K562 (cell line): ENCODE measurements at regions not wholly inside any gene's neighbourhood (a gene's known extent, or its start where the extent isn't known, plus 50 kb on each side); places are given as distances from the start of the nearest gene placed in this dataset.

Experiments used
- ATAC-seq: fragments of 200-7000 bp; cut with Tn5 transposase; 3 replicates; pipeline ENCODE4 v1.9.1; 2020; ENCODE audit warnings: moderate library complexity
- BruUV-seq: library from RNA; stranded (reverse); fragments of 400-500 nt; replicated peaks from 2 replicates; lab custom pipeline; 2021; lab: Mats Ljungman, UMichigan
- CTCF ChIA-PET: fragments of 300-600 bp; formaldehyde crosslinking; extraction: SDS; loops from one replicate; lab custom pipeline; 2021; ENCODE audit warnings: low intra/inter-chr PET ratio; lab: Yijun Ruan, JAX
- POLR2A ChIA-PET: fragments of 300-600, 350-650 bp; sonication (Branson Sonifier 250); formaldehyde crosslinking; extraction: SDS; loops from one replicate; lab custom pipeline; 2021; ENCODE audit warnings: antibody characterized with exemption, inconsistent platforms; lab: Yijun Ruan, JAX
- DNase-seq, 4 experiments: peaks; one replicate each; pipeline versions ENCODE4 v3.0.0 to v3.0.0-alpha.2; 2011 to 2018; ENCODE audit warnings: low spot score in 3 of 4, mixed read lengths in 3 of 4; ENCODE audit errors: extremely low read depth in 1 of 4
- FAIRE-seq: peaks from 2 replicates; lab custom pipeline; 2011; peaks lifted over from hg19 to GRCh38; lab: Jason Lieb, UNC
- H2AFZ ChIP-seq: 2 replicates; pipeline ENCODE4 v1.6.0; 2011; ENCODE audit warnings: low read depth, low read length, control low read depth, inconsistent platforms
- H3K27ac ChIP-seq: fragments of 200-600 bp; 3 replicates; pipeline ENCODE4 v1.8.0; 2011; ENCODE audit warnings: low read depth, mild to moderate bottlenecking, control low read depth, inconsistent platforms, low read length, moderate library complexity, mixed read lengths; ENCODE audit errors: extremely low read depth
- H3K27me3 ChIP-seq, 2 experiments: fragments of 300-600 bp in 1 of 2; 2 replicates in 1 of 2; 3 replicates in 1 of 2; pipeline versions ENCODE4 v1.6.0 to v1.8.0; 2011; ENCODE audit warnings: inconsistent platforms in 2 of 2, low read length in 2 of 2, mild to moderate bottlenecking in 1 of 2, mixed read lengths in 1 of 2, moderate library complexity in 1 of 2; ENCODE audit not compliant: control insufficient read depth in 2 of 2, insufficient read depth in 2 of 2
- H3K36me3 ChIP-seq: fragments of 300-600 bp; 3 replicates; pipeline ENCODE4 v1.8.0; 2011; ENCODE audit warnings: mild to moderate bottlenecking, low read length, inconsistent platforms; ENCODE audit not compliant: control insufficient read depth, insufficient read depth
- H3K4me1 ChIP-seq, 2 experiments: fragments of 200-600 bp in 1 of 2; replicated peaks in 1 of 2; 2 replicates in 1 of 2; 3 replicates in 1 of 2; pipeline versions ENCODE4 v1.5.1 to v1.8.0; 2011; ENCODE audit warnings: inconsistent platforms in 2 of 2, low read length in 2 of 2, mild to moderate bottlenecking in 1 of 2, mixed read lengths in 1 of 2, moderate library complexity in 1 of 2; ENCODE audit not compliant: control insufficient read depth in 2 of 2, insufficient read depth in 2 of 2
- H3K4me2 ChIP-seq: 2 replicates; pipeline ENCODE4 v1.6.1; 2011; ENCODE audit warnings: low read length, control low read depth, inconsistent platforms, mixed read lengths; ENCODE audit not compliant: insufficient read depth
- H3K4me3 ChIP-seq: fragments of 200-600 bp; sonication (generic), shearing (Covaris generic); 2 replicates; pipeline ENCODE4 v1.5.1; 2016; ENCODE audit warnings: control low read depth, inconsistent platforms
- H3K79me2 ChIP-seq: fragments of 200-600 bp; 3 replicates; pipeline ENCODE4 v1.8.0; 2011; ENCODE audit warnings: low read length, inconsistent platforms; ENCODE audit not compliant: control insufficient read depth, insufficient read depth
- H3K9ac ChIP-seq, 2 experiments: 2 replicates each; pipeline versions ENCODE4 v1.6.0 to v1.6.1; 2011; ENCODE audit warnings: low read depth in 2 of 2, low read length in 2 of 2, control low read depth in 1 of 2, inconsistent platforms in 1 of 2, mild to moderate bottlenecking in 1 of 2, mixed read lengths in 1 of 2; ENCODE audit not compliant: insufficient read depth in 1 of 2
- H3K9me1 ChIP-seq: one replicate; pipeline ENCODE4 v1.6.0; 2011; ENCODE audit warnings: inconsistent platforms, mild to moderate bottlenecking, low read length, moderate library complexity; ENCODE audit not compliant: control insufficient read depth, insufficient read depth
- H3K9me3 ChIP-seq: replicated peaks from 2 replicates; pipeline ENCODE4 v1.5.1; 2011; ENCODE audit warnings: low read depth, low read length, inconsistent platforms; ENCODE audit not compliant: control insufficient read depth, insufficient read depth
- H4K20me1 ChIP-seq: replicated peaks from 2 replicates; pipeline ENCODE4 v1.6.1; 2011; ENCODE audit warnings: low read length, inconsistent platforms, mixed read lengths; ENCODE audit not compliant: control insufficient read depth, insufficient read depth
- ADNP ChIP-seq: fragments of 200-800 bp; sonication (Bioruptor generic); IDR thresholded peaks from 2 replicates; pipeline ENCODE4 v1.6.1; 2016; ENCODE audit warnings: missing genetic modification characterization, missing compliant biosample characterization
- ATF3 ChIP-seq, 2 experiments: fragments of 450-650 bp in 1 of 2; sonication (generic) in 1 of 2; formaldehyde crosslinking in 1 of 2; IDR thresholded peaks in 1 of 2; conservative IDR thresholded peaks in 1 of 2; 2 replicates each; pipeline versions ENCODE4 v1.6.1 to v1.8.1; 2016 to 2023; ENCODE audit warnings: mild to moderate bottlenecking in 2 of 2, moderate library complexity in 2 of 2, inconsistent platforms in 1 of 2, missing genetic modification reagents in 1 of 2
- CC2D1A ChIP-seq: fragments of 450-650 bp; IDR thresholded peaks from 2 replicates; pipeline ENCODE4 v1.6.1; 2017; ENCODE audit warnings: mild to moderate bottlenecking
- CHAMP1 ChIP-seq: fragments of 450-650 bp; IDR thresholded peaks from 2 replicates; pipeline ENCODE4 v1.6.1; 2016; ENCODE audit warnings: mild to moderate bottlenecking
- DEAF1 ChIP-seq: fragments of 450-650 bp; formaldehyde crosslinking; IDR thresholded peaks from 2 replicates; pipeline ENCODE4 v1.4.0; 2020; ENCODE audit warnings: mild to moderate bottlenecking, moderate library complexity
- ESRRA ChIP-seq: fragments of 450-650 bp; IDR thresholded peaks from 2 replicates; pipeline ENCODE4 v1.6.1; 2014; ENCODE audit warnings: low read depth, mild to moderate bottlenecking, moderate library complexity, borderline replicate concordance
- FOXM1 ChIP-seq, 2 experiments: fragments of 450-650 bp in 1 of 2; sonication (generic) in 1 of 2; formaldehyde crosslinking in 1 of 2; IDR thresholded peaks; 2 replicates each; pipeline versions ENCODE4 v1.6.1 to v1.9.0; 2017 to 2022; ENCODE audit warnings: low read depth in 2 of 2, mild to moderate bottlenecking in 2 of 2, missing genetic modification reagents in 1 of 2, moderate library complexity in 1 of 2
- HDAC8 ChIP-seq: fragments of 450-650 bp; IDR thresholded peaks from 2 replicates; pipeline ENCODE4 v1.6.1; 2016; ENCODE audit warnings: mild to moderate bottlenecking, missing genetic modification characterization, moderate library complexity, missing compliant biosample characterization
- HEY1 ChIP-seq: fragments of 250-450 bp; sonication (Bioruptor Pico); IDR thresholded peaks from 2 replicates; pipeline ENCODE4 v1.5.0; 2020; ENCODE audit warnings: mild to moderate bottlenecking, moderate library complexity, borderline replicate concordance
- NFE2L1 ChIP-seq: fragments of 450-650 bp; IDR thresholded peaks from 2 replicates; pipeline ENCODE4 v1.6.1; 2016; ENCODE audit warnings: missing genetic modification characterization, low read depth, mild to moderate bottlenecking, missing compliant biosample characterization, moderate library complexity, borderline replicate concordance
- SIN3A ChIP-seq, 2 experiments: fragments of 150-350 bp in 1 of 2; IDR thresholded peaks; 2 replicates each; pipeline ENCODE4 v1.6.1; 2011 to 2016; ENCODE audit warnings: borderline replicate concordance in 2 of 2, low read depth in 2 of 2, low read length in 2 of 2, mild to moderate bottlenecking in 2 of 2, moderate library complexity in 2 of 2; ENCODE audit not compliant: control insufficient read depth in 1 of 2
- SMARCB1 ChIP-seq: IDR thresholded peaks from 2 replicates; pipeline ENCODE4 v1.6.1; 2011; ENCODE audit warnings: improper control_type of control experiment, low read depth; ENCODE audit not compliant: insufficient read length
- SNIP1 ChIP-seq: fragments of 450-650 bp; IDR thresholded peaks from 2 replicates; pipeline ENCODE4 v1.7.1; 2017; ENCODE audit warnings: low read depth, mild to moderate bottlenecking
- TSC22D4 ChIP-seq: fragments of 450-650 bp; IDR thresholded peaks from 2 replicates; pipeline ENCODE4 v1.6.1; 2016; ENCODE audit warnings: missing genetic modification characterization, missing biosample characterization, control low read depth
- ZNF12 ChIP-seq: sonication (generic); formaldehyde crosslinking; IDR thresholded peaks from 2 replicates; pipeline ENCODE4 v1.4.0; 2020; ENCODE audit warnings: mild to moderate bottlenecking, missing genetic modification reagents
- ZNF282 ChIP-seq: sonication (generic); formaldehyde crosslinking; IDR thresholded peaks from 2 replicates; pipeline ENCODE4 v1.8.1; 2023; ENCODE audit warnings: missing genetic modification reagents
- in situ Hi-C: fragments of 300-500 bp; cut with MboI; formaldehyde crosslinking; loops from 4 replicates; pipeline ENCODE4 v1.15.0; 2018; ENCODE audit warnings: inconsistent platforms, mixed read lengths
- intact Hi-C: fragments of 100-400 bp; cut with micrococcal nuclease; formaldehyde crosslinking; loops from 2 replicates; pipeline ENCODE4 v1.14.2; 2022

GRCh38 chr7:12814828-12815227 lies 127.4 kb downstream of the ARL4A start:
- ChIA-PET CTCF (no interaction called here), POLR2A (no interaction called here)
- Histone ChIP-seq H4K20me1 (no peaks in the 10 kb centered on the region), H3K9me3 (0 out of 2 replicates have a peak, but pooled peaks cover 3% of the 10 kb centered on the region), H3K27me3 (no peaks in the 10 kb centered on the region), H3K9me1 (no peaks in the 10 kb centered on the region), H3K9ac (no peak overlapping the region), H3K4me1 (peaks cover 0 to 5% of the 10 kb centered on the region in 2 experiments; a peak in 1 of 5 replicates), H3K36me3 (no peaks in the 10 kb centered on the region), H3K79me2 (no peaks in the 10 kb centered on the region), H2AFZ (peak overlapping the region; percentile 70; the same call in 1 of the 2 replicates), H3K4me3 (no peak overlapping the region), H3K4me2 (no peak overlapping the region), H3K27ac (no peak overlapping the region; the same call in 1 of the 3 replicates)
- DNase-seq (peak in 2 of 4 experiments; percentile 26 to 44), FAIRE-seq (peak; percentile 69), ATAC-seq (peak; percentile 63)
- in situ Hi-C loops: no loop called here
- no TSS peak for BruUV-seq
- intact Hi-C loops: loop anchor here (5.0 kb wide), 1 partner anchor 83 kb away; no protein-coding TSS in a partner anchor
- TF ChIP-seq ESRRA (no peak), CHAMP1 (0 out of 2 replicates have a peak, but pooled peaks have one; percentile 61), NFE2L1 (tag) (peak; percentile 40; the same call in 1 of the 2 replicates), HDAC8 (no peak), TSC22D4 (tag) (no peak), FOXM1 (IDR thresholded peaks at IDR 0.05; ENCODE audit: low read depth) (no peak), FOXM1 (CRISPR knock-in tag; IDR thresholded peaks at IDR 0.05; ENCODE audit: low read depth) (no peak), DEAF1 (CRISPR knock-in tag) (no peak), HEY1 (CRISPR knock-in tag) (no peak), ZNF282 (no peak), ZNF12 (CRISPR knock-in tag) (no peak), ADNP (tag) (no peak), CC2D1A (no peak), SMARCB1 (no peak), SNIP1 (no peak), ATF3 (IDR thresholded peaks at IDR 0.05) (0 out of 2 replicates have a peak, but pooled peaks have one; percentile 8), ATF3 (CRISPR knock-in tag; conservative IDR thresholded peaks at IDR 0.05) (no peak), SIN3A (IDR thresholded peaks at IDR 0.05; ENCODE audit: borderline replicate concordance in 2 of 2, control insufficient read depth in 1 of 2, low read depth in 2 of 2, low read length in 2 of 2) (no peak)
